Natural killer cell (primary cell): ENCODE measurements at regions not wholly inside any gene's neighbourhood (a gene's known extent, or its start where the extent isn't known, plus 50 kb on each side); places are given as distances from the start of the nearest gene placed in this dataset.
"Not testable (repeated sequence)": the region's sequence is repeated elsewhere in the genome, so short reads cannot be mapped to it uniquely, and the experiment has no call there.

Experiments
- ATAC-seq, 3 donors: fragments of 150-1000 bp in 2 of 3; fragments of 200-7000 bp in 1 of 3; cut with Tn5 transposase; 1 replicate in 1 of 3; 2 replicates in 2 of 3; pipeline ENCODE4 v1.10.0; 2021; ENCODE audit warnings: mild to moderate bottlenecking in 2 of 3, moderate library complexity in 2 of 3
- DNase-seq, 2 donors: peaks; one replicate each; pipeline versions ENCODE4 v3.0.0 to v3.0.0-alpha.2; 2013 to 2021; ENCODE audit warnings: mixed read lengths in 1 of 2
- H3K27ac ChIP-seq: one replicate; pipeline ENCODE4 v1.5.1; 2013; ENCODE audit warnings: mild to moderate bottlenecking, low read length
- H3K27me3 ChIP-seq: one replicate; pipeline ENCODE4 v1.6.1; 2013; ENCODE audit warnings: low read length; ENCODE audit not compliant: control insufficient read depth, insufficient read depth
- H3K36me3 ChIP-seq: one replicate; pipeline ENCODE4 v1.6.1; 2013; ENCODE audit warnings: low read length; ENCODE audit not compliant: control insufficient read depth, insufficient read depth
- H3K4me1 ChIP-seq: one replicate; pipeline ENCODE4 v1.6.1; 2013; ENCODE audit warnings: low read length; ENCODE audit not compliant: control insufficient read depth, insufficient read depth
- H3K4me3 ChIP-seq: one replicate; pipeline ENCODE4 v1.5.1; 2013; ENCODE audit warnings: low read length
- H3K9me3 ChIP-seq: one replicate; pipeline ENCODE4 v1.6.1; 2013; ENCODE audit warnings: low read length; ENCODE audit not compliant: control insufficient read depth, insufficient read depth
- H3K27ac Mint-ChIP-seq, 2 donors: one replicate each; pipeline ENCODE4 v1.8.0; 2022; ENCODE audit warnings: mild to moderate bottlenecking in 2 of 2, mixed read lengths in 2 of 2, moderate library complexity in 1 of 2
- H3K27me3 Mint-ChIP-seq, 2 donors: one replicate each; pipeline ENCODE4 v1.8.0; 2022; ENCODE audit warnings: low read depth in 2 of 2, mixed read lengths in 2 of 2
- H3K36me3 Mint-ChIP-seq: one replicate; pipeline ENCODE4 v1.8.0; 2022; ENCODE audit warnings: mixed read lengths
- H3K4me1 Mint-ChIP-seq, 2 donors: one replicate each; pipeline ENCODE4 v1.8.0; 2022; ENCODE audit warnings: mixed read lengths in 2 of 2
- H3K4me3 Mint-ChIP-seq: one replicate; pipeline ENCODE4 v1.8.0; 2022; ENCODE audit warnings: mild to moderate bottlenecking, moderate library complexity, mixed read lengths
- H3K9me3 Mint-ChIP-seq, 2 donors: one replicate each; pipeline ENCODE4 v1.8.0; 2022; ENCODE audit warnings: mixed read lengths in 2 of 2
- WGBS: methylation state at CpG from one replicate; pipeline ENCODE4 v1.1.7; 2013; ENCODE audit warnings: missing lambda C conversion rate; ENCODE audit not compliant: insufficient coverage; 5-methylcytosine and 5-hydroxymethylcytosine counted together
- intact Hi-C: fragments of 100-400 bp; cut with micrococcal nuclease; formaldehyde crosslinking; loops from one replicate; pipeline ENCODE4 v1.14.2; 2022
- TF ChIP-seq, protein P1 (sequence below): fragments of 200-600 bp; IDR thresholded peaks from one replicate; pipeline ENCODE4 v1.8.0; 2022; ENCODE audit warnings: antibody characterized with exemption

DNA sequence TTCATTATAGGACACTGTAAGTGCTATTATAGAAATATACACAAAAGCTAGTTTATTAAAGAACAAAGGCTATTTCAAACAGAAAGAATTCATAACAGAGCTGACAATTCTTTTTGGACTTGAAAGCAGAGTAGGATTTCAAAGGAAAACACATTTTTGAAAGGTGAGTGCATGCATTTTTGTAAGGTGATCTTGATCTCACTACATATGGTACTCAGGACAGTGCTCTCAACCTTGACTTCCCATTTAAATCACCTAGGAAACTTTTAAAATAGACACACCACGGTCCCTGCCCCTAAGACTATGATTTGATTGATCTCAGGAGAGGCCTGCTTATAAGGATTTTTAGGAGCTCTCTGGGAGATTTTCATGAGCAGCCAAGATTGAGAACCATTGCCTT is 1362.0 kb downstream of the CDH8 start:
- no peak for ATAC-seq
- H3K36me3 Mint-ChIP-seq, result no peaks in the 10 kb centered on the region

DNA sequence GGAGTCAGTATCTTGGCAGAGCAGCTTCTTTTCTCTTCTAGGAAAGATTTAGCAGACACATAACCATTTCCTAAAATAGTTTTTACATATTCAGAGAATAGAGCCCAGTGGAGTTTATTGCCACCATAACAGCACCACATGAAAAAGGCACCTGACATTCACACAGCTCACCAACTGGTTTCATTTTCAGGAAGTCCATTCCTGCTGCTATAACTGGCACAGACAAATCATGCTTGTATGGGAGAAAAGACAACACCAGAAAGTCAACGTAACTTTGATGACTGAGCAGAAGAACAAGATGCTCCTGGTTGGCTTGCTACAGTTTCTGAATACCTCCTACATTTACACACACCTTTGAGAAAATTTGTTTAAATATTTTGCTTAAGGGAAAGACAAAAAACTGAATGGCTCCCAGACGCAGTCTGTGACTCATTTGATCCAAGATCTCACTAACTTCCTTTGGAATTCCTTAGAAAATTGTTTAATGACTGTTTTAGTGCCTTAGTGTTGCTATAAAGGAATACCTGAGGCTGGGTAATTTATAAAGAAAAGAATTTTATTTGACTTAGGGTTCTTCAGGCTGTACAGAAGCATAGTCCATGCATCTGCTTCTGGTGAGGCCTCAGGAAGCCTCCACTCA is 1380.6 kb downstream of the CDH8 start:
- Mint-ChIP-seq H3K4me1 (no peaks in the 10 kb centered on the region), H3K9me3 (peaks cover 8 to 29% of the 10 kb centered on the region in 2 donors), H3K4me3 (no peak overlapping the region), H3K27ac (no peak overlapping the region), H3K27me3 (no peaks in the 10 kb centered on the region), H3K36me3 (no peaks in the 10 kb centered on the region)
- ATAC-seq, result no peak
- WGBS, result 62% methylated on average over 2 of the region's 2 CpGs
- no peak for DNase-seq
- no peak overlapping the region for H3K27ac ChIP-seq
- TF ChIP-seq, protein P1, sequence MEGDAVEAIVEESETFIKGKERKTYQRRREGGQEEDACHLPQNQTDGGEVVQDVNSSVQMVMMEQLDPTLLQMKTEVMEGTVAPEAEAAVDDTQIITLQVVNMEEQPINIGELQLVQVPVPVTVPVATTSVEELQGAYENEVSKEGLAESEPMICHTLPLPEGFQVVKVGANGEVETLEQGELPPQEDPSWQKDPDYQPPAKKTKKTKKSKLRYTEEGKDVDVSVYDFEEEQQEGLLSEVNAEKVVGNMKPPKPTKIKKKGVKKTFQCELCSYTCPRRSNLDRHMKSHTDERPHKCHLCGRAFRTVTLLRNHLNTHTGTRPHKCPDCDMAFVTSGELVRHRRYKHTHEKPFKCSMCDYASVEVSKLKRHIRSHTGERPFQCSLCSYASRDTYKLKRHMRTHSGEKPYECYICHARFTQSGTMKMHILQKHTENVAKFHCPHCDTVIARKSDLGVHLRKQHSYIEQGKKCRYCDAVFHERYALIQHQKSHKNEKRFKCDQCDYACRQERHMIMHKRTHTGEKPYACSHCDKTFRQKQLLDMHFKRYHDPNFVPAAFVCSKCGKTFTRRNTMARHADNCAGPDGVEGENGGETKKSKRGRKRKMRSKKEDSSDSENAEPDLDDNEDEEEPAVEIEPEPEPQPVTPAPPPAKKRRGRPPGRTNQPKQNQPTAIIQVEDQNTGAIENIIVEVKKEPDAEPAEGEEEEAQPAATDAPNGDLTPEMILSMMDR, result no peak
- H3K4me3 ChIP-seq, result no peak overlapping the region
- H3K36me3 ChIP-seq, result no peaks in the 10 kb centered on the region
- H3K9me3 ChIP-seq, result no peaks in the 10 kb centered on the region
- no peaks in the 10 kb centered on the region for H3K4me1 ChIP-seq
- H3K27me3 ChIP-seq, result no peaks in the 10 kb centered on the region
- intact Hi-C loops, result no loop called here

More for the DNA sequence above, 1362.0 kb downstream of the CDH8 start:
- no peak overlapping the region for H3K27ac Mint-ChIP-seq
- H3K4me3 Mint-ChIP-seq, result no peak overlapping the region
- H3K4me1 ChIP-seq, result no peaks in the 10 kb centered on the region
- 29% methylated on average over 1 of the region's 1 CpG for WGBS
- no peaks in the 10 kb centered on the region for H3K4me1 Mint-ChIP-seq
- H3K27me3 ChIP-seq, result no peaks in the 10 kb centered on the region
- TF ChIP-seq, protein P1, result no peak
- no peaks in the 10 kb centered on the region for H3K27me3 Mint-ChIP-seq
- peaks cover 5 to 8% of the 10 kb centered on the region in 2 donors for H3K9me3 Mint-ChIP-seq
- H3K9me3 ChIP-seq, result no peaks in the 10 kb centered on the region
- H3K4me3 ChIP-seq, result no peak overlapping the region
- intact Hi-C loops, result no loop called here
- no peaks in the 10 kb centered on the region for H3K36me3 ChIP-seq
- DNase-seq, result no peak
- no peak overlapping the region for H3K27ac ChIP-seq

DNA sequence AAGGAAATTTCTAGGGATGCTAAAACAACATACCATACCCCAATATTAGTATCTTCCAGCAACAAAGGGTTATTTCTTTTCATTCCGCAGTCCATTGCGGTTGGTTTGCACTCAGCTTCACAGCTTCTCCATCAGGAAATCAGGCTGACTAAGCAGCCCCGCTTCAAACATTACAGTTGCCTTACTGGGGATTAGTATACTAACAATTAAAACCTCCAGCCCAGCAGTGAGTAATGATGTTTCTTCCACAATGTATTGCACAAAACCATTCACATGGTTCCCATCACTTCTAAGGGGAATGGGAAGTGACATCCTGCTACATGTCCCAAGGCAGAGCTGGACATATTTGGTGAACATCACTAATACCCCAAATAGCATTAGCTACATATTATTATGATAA is 1384.9 kb downstream of the CDH8 start:
- no peaks in the 10 kb centered on the region for H3K4me1 ChIP-seq
- Mint-ChIP-seq H3K4me3 (no peak overlapping the region), H3K4me1 (no peaks in the 10 kb centered on the region), H3K9me3 (peaks cover 7 to 23% of the 10 kb centered on the region in 2 donors), H3K27me3 (no peaks in the 10 kb centered on the region), H3K36me3 (no peaks in the 10 kb centered on the region), H3K27ac (no peak overlapping the region)
- H3K27ac ChIP-seq, result no peak overlapping the region
- DNase-seq (no peak), ATAC-seq (no peak)
- 88% methylated on average over 3 of the region's 3 CpGs for WGBS
- H3K4me3 ChIP-seq, result no peak overlapping the region
- intact Hi-C loops, result no loop called here
- no peaks in the 10 kb centered on the region for H3K27me3 ChIP-seq
- TF ChIP-seq, protein P1, result no peak
- H3K36me3 ChIP-seq, result no peaks in the 10 kb centered on the region
- H3K9me3 ChIP-seq, result no peaks in the 10 kb centered on the region

DNA sequence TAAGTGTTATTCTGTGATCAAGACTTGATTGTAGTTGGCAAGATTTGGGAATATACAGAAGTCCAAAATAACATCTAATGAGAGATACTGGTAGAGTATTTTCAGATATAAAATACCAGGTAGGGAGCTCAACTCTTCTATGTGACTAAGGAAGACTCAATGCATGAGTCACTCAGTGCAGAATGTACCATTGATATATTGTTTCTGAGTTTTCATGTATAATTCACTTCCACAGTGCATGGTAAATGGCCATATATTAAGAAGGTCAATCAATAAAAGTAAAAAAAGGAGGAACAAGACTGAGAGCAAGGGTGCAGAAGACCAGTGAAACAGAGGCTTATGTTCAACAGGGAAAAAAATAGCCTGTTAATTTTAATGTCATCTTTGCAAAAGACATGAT is 1387.9 kb downstream of the CDH8 start:
- H3K27me3 Mint-ChIP-seq, result no peaks in the 10 kb centered on the region
- H3K27ac ChIP-seq, result no peak overlapping the region
- peaks cover 12 to 29% of the 10 kb centered on the region in 2 donors for H3K9me3 Mint-ChIP-seq
- H3K4me3 Mint-ChIP-seq, result no peak overlapping the region
- no peak for ATAC-seq
- H3K9me3 ChIP-seq, result no peaks in the 10 kb centered on the region
- intact Hi-C loops, result no loop called here
- no peaks in the 10 kb centered on the region for H3K27me3 ChIP-seq
- no peaks in the 10 kb centered on the region for H3K36me3 ChIP-seq
- no peaks in the 10 kb centered on the region for H3K4me1 Mint-ChIP-seq
- TF ChIP-seq, protein P1, result no peak
- no peak overlapping the region for H3K4me3 ChIP-seq
- H3K27ac Mint-ChIP-seq, result no peak overlapping the region
- H3K4me1 ChIP-seq, result no peaks in the 10 kb centered on the region
- no peak for DNase-seq
- H3K36me3 Mint-ChIP-seq, result peaks cover 13% of the 10 kb centered on the region

DNA sequence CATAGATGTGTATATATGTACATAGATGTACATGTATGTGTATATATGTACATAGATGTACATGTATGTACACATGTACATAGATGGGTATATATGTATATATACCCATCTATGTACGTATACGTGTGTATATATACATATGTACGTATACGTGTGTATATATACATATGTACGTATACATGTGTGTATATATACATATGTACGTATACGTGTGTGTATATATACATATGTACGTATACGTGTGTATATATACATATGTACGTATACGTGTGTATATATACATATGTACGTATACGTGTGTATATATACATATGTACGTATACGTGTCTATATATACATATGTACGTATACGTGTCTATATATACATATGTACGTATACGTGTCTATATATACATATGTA is 1388.8 kb downstream of the CDH8 start:
- H3K36me3 ChIP-seq, H3K27me3 ChIP-seq, intact Hi-C loops, H3K4me3 Mint-ChIP-seq, H3K4me3 ChIP-seq, H3K27me3 Mint-ChIP-seq, H3K9me3 ChIP-seq, DNase-seq, H3K27ac ChIP-seq, H3K4me1 Mint-ChIP-seq, H3K27ac Mint-ChIP-seq, ATAC-seq, H3K4me1 ChIP-seq: not testable (repeated sequence)
- Mint-ChIP-seq H3K9me3 (peaks cover 11 to 26% of the 10 kb centered on the region in 2 donors), H3K36me3 (peaks cover 13% of the 10 kb centered on the region)
- no CpG with 5 or more reads among the region's 19 CpGs for WGBS
